OCI-LY7 (cell line): ENCODE measurements at regions not wholly inside any gene's neighbourhood (a gene's known extent, or its start where the extent isn't known, plus 50 kb on each side); places are given as distances from the start of the nearest gene placed in this dataset.
"Not testable (repeated sequence)": the region's sequence is repeated elsewhere in the genome, so short reads cannot be mapped to it uniquely, and the experiment has no call there.

ENCODE experiments used
- BruUV-seq: library from RNA; stranded (reverse); fragments of 400-500 nt; replicated peaks from 2 replicates; lab custom pipeline; 2021; lab: Mats Ljungman, UMichigan
- CTCF ChIA-PET: fragments of 300-600 bp; sonication (Branson Sonifier 250); formaldehyde crosslinking; loops from one replicate; lab custom pipeline; 2022; ENCODE audit warnings: antibody characterized with exemption; ENCODE audit not compliant: unreplicated experiment; lab: Charles Lee
- POLR2A ChIA-PET: fragments of 300-600 bp; sonication (Branson Sonifier 250); formaldehyde crosslinking; loops from one replicate; lab custom pipeline; 2022; ENCODE audit warnings: antibody characterized with exemption; lab: Charles Lee
- DNase-seq: peaks from one replicate; pipeline ENCODE4 v3.0.0-alpha.2; 2015; ENCODE audit warnings: low spot score
- H2AFZ ChIP-seq: fragments of 200-600 bp; sonication (generic), shearing (Covaris generic); 2 replicates; pipeline ENCODE4 v1.6.1; 2014; ENCODE audit warnings: mild to moderate bottlenecking, antibody characterized with exemption, low read length, moderate library complexity
- H3K27ac ChIP-seq: fragments of 200-600 bp; sonication (generic); 2 replicates; pipeline ENCODE4 v1.5.1; 2014; ENCODE audit warnings: mixed run types, low read depth, mild to moderate bottlenecking, moderate library complexity, low read length, inconsistent platforms; ENCODE audit not compliant: poor library complexity, severe bottlenecking
- H3K36me3 ChIP-seq: fragments of 200-600 bp; sonication (generic); 2 replicates; pipeline ENCODE4 v1.6.1; 2014; ENCODE audit warnings: mild to moderate bottlenecking, antibody characterized with exemption, low read length, moderate library complexity, mixed read lengths; ENCODE audit not compliant: insufficient read depth
- H3K4me1 ChIP-seq: fragments of 200-600 bp; sonication (generic); 2 replicates; pipeline ENCODE4 v1.5.1; 2014; ENCODE audit warnings: mild to moderate bottlenecking, low read length; ENCODE audit not compliant: insufficient read depth, poor library complexity, severe bottlenecking
- H3K4me2 ChIP-seq: fragments of 200-600 bp; sonication (generic); 2 replicates; pipeline ENCODE4 v1.6.1; 2014; ENCODE audit warnings: mild to moderate bottlenecking, low read length
- H3K4me3 ChIP-seq: fragments of 200-600 bp; sonication (generic); 2 replicates; pipeline ENCODE4 v1.5.1; 2014; ENCODE audit warnings: mild to moderate bottlenecking, low read depth, low read length; ENCODE audit not compliant: poor library complexity, severe bottlenecking
- H3K79me2 ChIP-seq: fragments of 200-600 bp; sonication (generic); 2 replicates; pipeline ENCODE4 v1.6.1; 2016; ENCODE audit warnings: low read depth, mild to moderate bottlenecking, low read length, moderate library complexity, mixed read lengths; ENCODE audit not compliant: insufficient read depth
- H3K9me2 ChIP-seq: fragments of 200-600 bp; sonication (generic); 2 replicates; pipeline ENCODE4 v1.6.1; 2016; ENCODE audit warnings: mild to moderate bottlenecking, low read length, mixed read lengths; ENCODE audit not compliant: insufficient read depth
- H3K9me3 ChIP-seq: fragments of 200-600 bp; sonication (generic); 2 replicates; pipeline ENCODE4 v1.6.1; 2014; ENCODE audit warnings: mild to moderate bottlenecking, mixed run types, low read length, mixed read lengths
- H4K20me1 ChIP-seq: fragments of 200-600 bp; sonication (generic); 2 replicates; pipeline ENCODE4 v1.6.1; 2014; ENCODE audit warnings: mild to moderate bottlenecking, antibody characterized with exemption, low read length, moderate library complexity, mixed read lengths; ENCODE audit not compliant: insufficient read depth
- CTCF ChIP-seq: fragments of 200-600 bp; sonication (generic); conservative IDR thresholded peaks from 2 replicates; pipeline ENCODE4 v1.5.1; 2014; ENCODE audit warnings: mild to moderate bottlenecking, antibody characterized with exemption, low read length, moderate library complexity, mixed read lengths
- EZH2phosphoT487 ChIP-seq: fragments of 200-600 bp; sonication (generic); IDR thresholded peaks from 2 replicates; pipeline ENCODE4 v1.6.1; 2018; ENCODE audit warnings: low read depth, borderline replicate concordance, mild to moderate bottlenecking, mixed run types, antibody characterized with exemption, low read length, moderate library complexity, mixed read lengths
- intact Hi-C: fragments of 100-400 bp; cut with micrococcal nuclease; formaldehyde crosslinking; loops from one replicate; pipeline ENCODE4 v1.10.0; 2022; ENCODE audit not compliant: unreplicated experiment

GRCh38 chr2:236834284-236834683 lies 251.4 kb upstream of the COPS8 start:
- POLR2A ChIA-PET: interaction anchor here (0.6 kb wide), 1 partner anchor 47 kb away, joined by 4 read pairs; no protein-coding TSS in a partner anchor

GRCh38 chr2:236835307-236836024 lies 250.2 kb upstream of the COPS8 start:
- ChIA-PET POLR2A (no interaction called here), CTCF (interaction anchor here (0.6 kb wide), 1 partner anchor 274 kb away, joined by 3 read pairs; no protein-coding TSS in a partner anchor)
- no peak for DNase-seq
- H3K27ac ChIP-seq: no peak overlapping the region
- no peaks in the 10 kb centered on the region for H3K4me1 ChIP-seq
- no peaks in the 10 kb centered on the region for H4K20me1 ChIP-seq
- H3K4me2 ChIP-seq: no peak overlapping the region
- no TSS peak for BruUV-seq
- H3K79me2 ChIP-seq: no peaks in the 10 kb centered on the region
- no peak overlapping the region for H3K4me3 ChIP-seq
- no peak overlapping the region for H2AFZ ChIP-seq
- TF ChIP-seq CTCF: no peak
- no peak for TF ChIP-seq EZH2phosphoT487
- no peaks in the 10 kb centered on the region for H3K9me3 ChIP-seq
- no peaks in the 10 kb centered on the region for H3K36me3 ChIP-seq
- no peaks in the 10 kb centered on the region for H3K9me2 ChIP-seq
- intact Hi-C loops: no loop called here

More at GRCh38 chr2:236834284-236834683, 251.4 kb upstream of the COPS8 start:
- no peak overlapping the region for H3K4me3 ChIP-seq
- CTCF ChIA-PET: no interaction called here
- BruUV-seq: no TSS peak
- DNase-seq: no peak
- H3K4me1 ChIP-seq: no peaks in the 10 kb centered on the region
- TF ChIP-seq EZH2phosphoT487: no peak
- no peak for TF ChIP-seq CTCF
- H3K27ac ChIP-seq: no peak overlapping the region
- intact Hi-C loops: no loop called here
- H3K79me2 ChIP-seq: no peaks in the 10 kb centered on the region
- no peaks in the 10 kb centered on the region for H3K9me3 ChIP-seq
- H3K4me2 ChIP-seq: no peak overlapping the region
- H3K9me2 ChIP-seq: no peaks in the 10 kb centered on the region
- H4K20me1 ChIP-seq: no peaks in the 10 kb centered on the region
- H2AFZ ChIP-seq: no peak overlapping the region
- no peaks in the 10 kb centered on the region for H3K36me3 ChIP-seq

- BruUV-seq, H3K36me3 ChIP-seq, H3K9me3 ChIP-seq, H4K20me1 ChIP-seq, POLR2A ChIA-PET, intact Hi-C loops, H3K27ac ChIP-seq, H3K79me2 ChIP-seq, H3K4me1 ChIP-seq, DNase-seq, H3K4me2 ChIP-seq, H2AFZ ChIP-seq, H3K4me3 ChIP-seq, H3K9me2 ChIP-seq: not testable (repeated sequence)
- CTCF ChIA-PET: interaction anchor here (0.6 kb wide), 1 partner anchor 275 kb away, joined by 3 read pairs; no protein-coding TSS in a partner anchor
Observed at GRCh38 chr2:236836028-236836427, 249.7 kb upstream of the COPS8 start.
